H1 (cell line): ENCODE measurements at regions not wholly inside any gene's neighbourhood (a gene's known extent, or its start where the extent isn't known, plus 50 kb on each side); places are given as distances from the start of the nearest gene placed in this dataset.

Experiments
- CTCF ChIA-PET: fragments of 300-600 bp; sonication (Branson Sonifier 250); formaldehyde crosslinking; loops from one replicate; lab custom pipeline; 2021; ENCODE audit not compliant: partially characterized antibody; lab: Charles Lee
- POLR2A ChIA-PET: fragments of 300-600 bp; sonication (Branson Sonifier 250); formaldehyde crosslinking; loops from one replicate; lab custom pipeline; 2021; ENCODE audit warnings: inconsistent platforms; ENCODE audit not compliant: partially characterized antibody; lab: Charles Lee
- DNase-seq, 2 experiments: peaks; one replicate each; pipeline versions ENCODE4 v3.0.0 to v3.0.0-alpha.2; 2010 to 2022; ENCODE audit warnings: low spot score in 2 of 2, low read depth in 1 of 2, mixed read lengths in 1 of 2
- FAIRE-seq: peaks from 2 replicates; lab custom pipeline; 2011; peaks lifted over from hg19 to GRCh38; lab: Jason Lieb, UNC
- H2AFZ ChIP-seq: 2 replicates; pipeline ENCODE4 v1.8.1; 2012; ENCODE audit warnings: low read length, inconsistent platforms
- H2AK5ac ChIP-seq: 2 replicates; pipeline ENCODE4 v1.6.1; 2013; ENCODE audit warnings: low read depth, low read length
- H2BK120ac ChIP-seq: replicated peaks from 2 replicates; pipeline ENCODE3; 2013; ENCODE audit warnings: low read depth, low read length, inconsistent platforms
- H2BK12ac ChIP-seq: 2 replicates; pipeline ENCODE4 v1.6.1; 2013; ENCODE audit warnings: low read depth, low read length
- H2BK15ac ChIP-seq: 2 replicates; pipeline ENCODE4 v1.6.1; 2013; ENCODE audit warnings: low read length
- H2BK20ac ChIP-seq: 2 replicates; pipeline ENCODE4 v1.6.1; 2013; ENCODE audit warnings: low read length
- H2BK5ac ChIP-seq: 2 replicates; pipeline ENCODE4 v1.6.1; 2013; ENCODE audit warnings: low read depth, low read length
- H3K14ac ChIP-seq: 2 replicates; pipeline ENCODE4 v1.6.1; 2013; ENCODE audit warnings: inconsistent platforms; ENCODE audit not compliant: insufficient read length
- H3K18ac ChIP-seq: 2 replicates; pipeline ENCODE4 v1.6.1; 2013; ENCODE audit warnings: low read length; ENCODE audit errors: extremely low read depth
- H3K23ac ChIP-seq: 2 replicates; pipeline ENCODE4 v1.6.1; 2013; ENCODE audit warnings: inconsistent platforms; ENCODE audit not compliant: insufficient read length
- H3K23me2 ChIP-seq: 2 replicates; pipeline ENCODE4 v1.6.1; 2013; ENCODE audit warnings: low read depth, low read length
- H3K27ac ChIP-seq: 2 replicates; pipeline ENCODE4 v1.6.1; 2011; ENCODE audit warnings: low read depth, low read length, inconsistent platforms
- H3K27me3 ChIP-seq, 4 experiments: replicated peaks in 1 of 4; 1 replicate in 1 of 4; 2 replicates in 3 of 4; pipeline versions ENCODE4 v1.6.1 to v1.8.1; 2011 to 2013; ENCODE audit warnings: low read length in 3 of 4, mild to moderate bottlenecking in 3 of 4, inconsistent platforms in 2 of 4, mixed read lengths in 2 of 4, moderate library complexity in 1 of 4; ENCODE audit not compliant: control insufficient read depth in 3 of 4, insufficient read depth in 3 of 4; ENCODE audit errors: extremely low read depth in 1 of 4
- H3K36me3 ChIP-seq, 4 experiments: 2 replicates each; pipeline versions ENCODE4 v1.6.1 to v1.8.1; 2011 to 2013; ENCODE audit warnings: mild to moderate bottlenecking in 4 of 4, low read length in 3 of 4, moderate library complexity in 2 of 4, control low read depth in 1 of 4, inconsistent platforms in 1 of 4; ENCODE audit not compliant: insufficient read depth in 4 of 4, control insufficient read depth in 2 of 4
- H3K4ac ChIP-seq: replicated peaks from 2 replicates; pipeline ENCODE3; 2013; ENCODE audit warnings: low read length, low read depth, mixed read lengths, inconsistent platforms; ENCODE audit not compliant: insufficient read length
- H3K4me1 ChIP-seq, 4 experiments: replicated peaks in 1 of 4; 1 replicate in 1 of 4; 2 replicates in 3 of 4; pipeline versions ENCODE4 v1.6.1 to v1.8.1; 2011 to 2013; ENCODE audit warnings: low read length in 3 of 4, inconsistent platforms in 2 of 4, mixed read lengths in 1 of 4; ENCODE audit not compliant: insufficient read depth in 4 of 4, control insufficient read depth in 3 of 4
- H3K4me2 ChIP-seq, 2 experiments: 2 replicates each; pipeline versions ENCODE4 v1.6.1 to v1.8.1; 2011 to 2013; ENCODE audit warnings: low read depth in 2 of 2, low read length in 2 of 2, control low read depth in 1 of 2, inconsistent platforms in 1 of 2, mild to moderate bottlenecking in 1 of 2; ENCODE audit not compliant: insufficient read depth in 1 of 2
- H3K4me3 ChIP-seq, 4 experiments: fragments of 200-600, 300-600 bp in 1 of 4; sonication (generic), shearing (Covaris generic), sonication (Bioruptor Twin) in 1 of 4; 2 replicates each; pipeline versions ENCODE4 v1.5.1 to v1.8.1; 2011 to 2016; ENCODE audit warnings: low read length in 4 of 4, low read depth in 3 of 4, control low read depth in 2 of 4, inconsistent platforms in 2 of 4, mild to moderate bottlenecking in 2 of 4, mixed read lengths in 1 of 4, moderate library complexity in 1 of 4; ENCODE audit not compliant: insufficient read depth in 2 of 4; ENCODE audit errors: extremely low read depth in 1 of 4
- H3K56ac ChIP-seq: replicated peaks from 2 replicates; pipeline ENCODE3; 2013; ENCODE audit warnings: low read depth, mild to moderate bottlenecking, mixed read lengths, low read length, inconsistent platforms; ENCODE audit not compliant: insufficient read length
- H3K79me1 ChIP-seq: 2 replicates; pipeline ENCODE4 v1.6.1; 2013; ENCODE audit warnings: low read depth, low read length, control low read depth
- H3K79me2 ChIP-seq, 2 experiments: 2 replicates each; pipeline versions ENCODE4 v1.6.1 to v1.8.1; 2012 to 2013; ENCODE audit warnings: low read length in 2 of 2, mild to moderate bottlenecking in 2 of 2, inconsistent platforms in 1 of 2; ENCODE audit not compliant: insufficient read depth in 2 of 2, control insufficient read depth in 1 of 2
- H3K9ac ChIP-seq, 4 experiments: replicated peaks in 1 of 4; 1 replicate in 1 of 4; 2 replicates in 3 of 4; pipeline versions ENCODE4 v1.6.1 to v1.8.1; 2011 to 2013; ENCODE audit warnings: low read depth in 3 of 4, low read length in 3 of 4, control low read depth in 2 of 4, mild to moderate bottlenecking in 2 of 4, moderate library complexity in 2 of 4, inconsistent platforms in 1 of 4; ENCODE audit errors: extremely low read depth in 1 of 4
- H3K9me3 ChIP-seq, 2 experiments: 2 replicates each; pipeline versions ENCODE4 v1.6.1 to v1.8.1; 2012 to 2013; ENCODE audit warnings: mild to moderate bottlenecking in 2 of 2, moderate library complexity in 2 of 2, control low read depth in 1 of 2, inconsistent platforms in 1 of 2, low read depth in 1 of 2, low read length in 1 of 2, mixed read lengths in 1 of 2; ENCODE audit not compliant: insufficient read depth in 2 of 2
- H4K20me1 ChIP-seq, 2 experiments: replicated peaks in 1 of 2; 2 replicates each; pipeline versions ENCODE3 to v1.8.1; 2011 to 2013; ENCODE audit warnings: inconsistent platforms in 2 of 2, low read length in 2 of 2, mild to moderate bottlenecking in 1 of 2; ENCODE audit not compliant: insufficient read depth in 2 of 2, control insufficient read depth in 1 of 2
- H4K5ac ChIP-seq: 2 replicates; pipeline ENCODE4 v1.6.1; 2013; ENCODE audit warnings: low read length, low read depth, mixed read lengths, inconsistent platforms; ENCODE audit not compliant: insufficient read length
- H4K8ac ChIP-seq: 2 replicates; pipeline ENCODE4 v1.8.0; 2013; ENCODE audit warnings: mild to moderate bottlenecking, moderate library complexity, low read length, inconsistent platforms; ENCODE audit not compliant: insufficient read depth; ENCODE audit errors: extremely low read depth
- H4K91ac ChIP-seq: replicated peaks from 2 replicates; pipeline ENCODE3; 2013; ENCODE audit warnings: low read length, mixed read lengths, inconsistent platforms; ENCODE audit not compliant: insufficient read length
- BRCA1 ChIP-seq: IDR thresholded peaks from 2 replicates; pipeline ENCODE4 v1.6.1; 2012; ENCODE audit warnings: low read depth, low read length, improper control_type of control experiment
- CTCF ChIP-seq, 3 experiments: IDR thresholded peaks; 1 replicate in 2 of 3; 2 replicates in 1 of 3; pipeline versions ENCODE4 v1.5.1 to v1.6.1; 2011; ENCODE audit warnings: low read length in 3 of 3, mild to moderate bottlenecking in 3 of 3, inconsistent platforms in 2 of 3, low read depth in 1 of 3, moderate library complexity in 1 of 3; ENCODE audit not compliant: insufficient read depth in 1 of 3; ENCODE audit errors: control extremely low read depth in 1 of 3
- GABPA ChIP-seq: IDR thresholded peaks from 2 replicates; pipeline ENCODE4 v1.6.1; 2011; ENCODE audit warnings: mild to moderate bottlenecking, low read length, moderate library complexity, borderline replicate concordance; ENCODE audit not compliant: insufficient read depth
- MAX ChIP-seq: IDR thresholded peaks from 2 replicates; pipeline ENCODE4 v1.6.1; 2012; ENCODE audit warnings: inconsistent platforms
- RAD21 ChIP-seq, 2 experiments: IDR thresholded peaks in 1 of 2; conservative IDR thresholded peaks in 1 of 2; 2 replicates each; pipeline ENCODE4 v1.6.1; 2011; ENCODE audit warnings: low read depth in 2 of 2, low read length in 2 of 2, improper control_type of control experiment in 1 of 2, inconsistent platforms in 1 of 2, mild to moderate bottlenecking in 1 of 2, moderate library complexity in 1 of 2
- RFX5 ChIP-seq: IDR thresholded peaks from 2 replicates; pipeline ENCODE4 v1.6.1; 2011; ENCODE audit warnings: low read depth, low read length, improper control_type of control experiment, borderline replicate concordance
- SIN3A ChIP-seq, 2 experiments: IDR thresholded peaks in 1 of 2; conservative IDR thresholded peaks in 1 of 2; 2 replicates each; pipeline ENCODE4 v1.6.1; 2011 to 2012; ENCODE audit warnings: low read length in 2 of 2, improper control_type of control experiment in 1 of 2, low read depth in 1 of 2, mild to moderate bottlenecking in 1 of 2
- USF2 ChIP-seq: IDR thresholded peaks from 2 replicates; pipeline ENCODE4 v1.6.1; 2011; ENCODE audit warnings: low read length, improper control_type of control experiment
- WGBS, 2 experiments: shearing (Covaris generic) in 1 of 2; methylation state at CpG; one replicate each; pipeline versions ENCODE4 v1.1.6 to v1.1.7; 2013 to 2015; ENCODE audit warnings: low lambda C conversion rate in 2 of 2, mixed read lengths in 2 of 2, inconsistent platforms in 1 of 2, low coverage in 1 of 2, missing lambda C conversion rate in 1 of 2; ENCODE audit not compliant: insufficient replicate concordance in 2 of 2, insufficient coverage in 1 of 2, insufficient read length in 1 of 2; ENCODE audit errors: extremely low coverage in 1 of 2, missing lambda C conversion rate in 1 of 2; 5-methylcytosine and 5-hydroxymethylcytosine counted together

GRCh38 chr2:47264143-47264542 lies 87.8 kb upstream of the CALM2 start:
- 48% methylated on average over 8 of the region's 8 CpGs; no CpG with 5 or more reads in 1 of the 2 experiments for WGBS, 2 experiments
- Histone ChIP-seq H3K4ac (no peak overlapping the region), H3K9ac (no peak overlapping the region), H3K23me2 (no peaks in the 10 kb centered on the region; the same call in 1 of the 2 replicates), H4K8ac (no peak overlapping the region), H3K36me3 (no peaks in the 10 kb centered on the region), H3K27ac (no peak overlapping the region), H3K4me3 (no peak overlapping the region), H3K56ac (no peak overlapping the region), H3K9me3 (no peaks in the 10 kb centered on the region), H2AFZ (peak overlapping the region; percentile 95), H3K79me1 (no peaks in the 10 kb centered on the region), H4K91ac (no peak overlapping the region), H3K14ac (no peak overlapping the region), H2BK12ac (peak overlapping the region; percentile 77; the same call in 1 of the 2 replicates), H2BK15ac (peak overlapping the region; percentile 19; the same call in 1 of the 2 replicates), H3K18ac (peak overlapping the region; percentile 36; the same call in 1 of the 2 replicates), H2BK20ac (peak overlapping the region; percentile 88; the same call in 1 of the 2 replicates), H2BK120ac (no peak overlapping the region), H2BK5ac (no peak overlapping the region; the same call in 1 of the 2 replicates), H3K27me3 (no peaks in the 10 kb centered on the region), H4K5ac (no peak overlapping the region), H3K4me1 (peaks cover 10 to 17% (median 14%) of the 10 kb centered on the region in 4 experiments), H4K20me1 (no peaks in the 10 kb centered on the region), H3K4me2 (no peak overlapping the region), H2AK5ac (no peak overlapping the region), H3K79me2 (no peaks in the 10 kb centered on the region), H3K23ac (no peak overlapping the region)
- ChIA-PET POLR2A (interaction anchor here (1.0 to 1.9 kb wide), 3 partner anchors 25 to 90 kb away, joined by 3 to 5 read pairs (median 4); no protein-coding TSS in a partner anchor), CTCF (interaction anchor here (0.6 to 6.0 kb wide), 30 partner anchors 9 to 421 kb away, joined by 3 to 34 read pairs (median 4); no protein-coding TSS in a partner anchor)
- no peak for FAIRE-seq
- DNase-seq: peak in 1 of 2 experiments; percentile 65
- no peak for TF ChIP-seq GABPA
- TF ChIP-seq USF2: 0 out of 2 replicates have a peak, but pooled peaks have one; percentile 5
- TF ChIP-seq CTCF (IDR thresholded peaks at IDR 0.05; ENCODE audit: control extremely low read depth in 1 of 3, insufficient read depth in 1 of 3, low read depth in 1 of 3, low read length in 3 of 3): peak; percentile 45 to 71 (median 59)
- no peak; a peak in 1 of 4 replicates for TF ChIP-seq SIN3A (conservative IDR thresholded peaks at IDR 0.05 in 1 of 2, IDR thresholded peaks at IDR 0.05 in 1 of 2; ENCODE audit: low read depth in 1 of 2, low read length in 2 of 2)
- TF ChIP-seq RFX5: no peak
- no peak for TF ChIP-seq BRCA1
- TF ChIP-seq MAX: peak; percentile 87
- TF ChIP-seq RAD21 (IDR thresholded peaks at IDR 0.05 in 1 of 2, conservative IDR thresholded peaks at IDR 0.05 in 1 of 2; ENCODE audit: low read depth in 2 of 2, low read length in 2 of 2): peak; percentile 42 to 56
